GM12891 (cell line): ENCODE measurements at regions not wholly inside any gene's neighbourhood (a gene's known extent, or its start where the extent isn't known, plus 50 kb on each side); places are given as distances from the start of the nearest gene placed in this dataset.

Experiments
- POLR2A ChIP-seq: IDR thresholded peaks from 2 replicates; pipeline ENCODE4 v1.6.1; 2011; ENCODE audit warnings: low read depth, low read length, control low read depth
- TAF1 ChIP-seq: IDR thresholded peaks from 2 replicates; pipeline ENCODE4 v1.6.1; 2011; ENCODE audit warnings: low read depth, low read length, control low read depth

GRCh38 chr4:34221986-34222385 lies 2022.3 kb downstream of the ARAP2 start:
- TF ChIP-seq POLR2A (no peak), TAF1 (no peak)
